HG03460 (cell line): ENCODE measurements at regions not wholly inside any gene's neighbourhood (a gene's known extent, or its start where the extent isn't known, plus 50 kb on each side); places are given as distances from the start of the nearest gene placed in this dataset.

Experiments
- ATAC-seq: cut with Tn5 transposase; IDR thresholded peaks from one replicate; pipeline ENCODE4 v1.9.1; 2021; ENCODE audit not compliant: unreplicated experiment

- no peak for ATAC-seq
Observed at GRCh38 chr10:106520698-106521097, 643.8 kb downstream of the SORCS1 start.

GRCh38 chr10:106519376-106520030 lies 645.0 kb downstream of the SORCS1 start:
- no peak for ATAC-seq

GRCh38 chr10:106515206-106515790 lies 649.2 kb downstream of the SORCS1 start:
- ATAC-seq, result no peak

GRCh38 chr10:106513352-106513771 lies 651.1 kb downstream of the SORCS1 start:
- no peak for ATAC-seq

- no peak for ATAC-seq
Observed at GRCh38 chr10:106511917-106512316, 652.6 kb downstream of the SORCS1 start.

- no peak for ATAC-seq
Observed at GRCh38 chr10:106508950-106509349, 655.6 kb downstream of the SORCS1 start.

GRCh38 chr10:106506526-106507283 lies 657.8 kb downstream of the SORCS1 start:
- ATAC-seq, result no peak

GRCh38 chr10:106504536-106504935 lies 660.0 kb downstream of the SORCS1 start:
- ATAC-seq, result no peak

GRCh38 chr10:106502641-106503040 lies 661.9 kb downstream of the SORCS1 start:
- no peak for ATAC-seq

- no peak for ATAC-seq
Observed at GRCh38 chr10:106500925-106501525, 663.5 kb downstream of the SORCS1 start.

GRCh38 chr10:106500041-106500924 lies 664.2 kb downstream of the SORCS1 start:
- ATAC-seq, result no peak

GRCh38 chr10:106499448-106499847 lies 665.1 kb downstream of the SORCS1 start:
- ATAC-seq, result no peak

- ATAC-seq, result no peak
Observed at GRCh38 chr10:106498675-106499074, 665.8 kb downstream of the SORCS1 start.

- no peak for ATAC-seq
Observed at GRCh38 chr10:106495931-106496330, 668.6 kb downstream of the SORCS1 start.

- ATAC-seq, result no peak
Observed at GRCh38 chr10:106493751-106494150, 670.8 kb downstream of the SORCS1 start.

GRCh38 chr10:106493226-106493625 lies 671.3 kb downstream of the SORCS1 start:
- no peak for ATAC-seq

GRCh38 chr10:106487726-106488125 lies 676.8 kb downstream of the SORCS1 start:
- no peak for ATAC-seq

GRCh38 chr10:106481598-106482275 lies 682.8 kb downstream of the SORCS1 start:
- no peak for ATAC-seq

- ATAC-seq, result no peak
Observed at GRCh38 chr10:106479636-106480035, 684.9 kb downstream of the SORCS1 start.

- no peak for ATAC-seq
Observed at GRCh38 chr10:106474876-106475275, 689.6 kb downstream of the SORCS1 start.
